A549 (cell line): ENCODE measurements at regions not wholly inside any gene's neighbourhood (a gene's known extent, or its start where the extent isn't known, plus 50 kb on each side); places are given as distances from the start of the nearest gene placed in this dataset.

Experiments
- CTCF ChIP-seq: fragments of >200 bp; sonication (Bioruptor Twin); formaldehyde crosslinking; IDR thresholded peaks from 3 replicates; pipeline ENCODE4 v1.5.1; 2016
- EP300 ChIP-seq, 2 experiments: fragments of >200 bp; sonication (Bioruptor Twin); formaldehyde crosslinking; IDR thresholded peaks; 2 replicates in 1 of 2; 3 replicates in 1 of 2; pipeline ENCODE4 v1.6.1; 2016 to 2017
- ESRRA ChIP-seq: fragments of 150-350 bp; IDR thresholded peaks from 2 replicates; pipeline ENCODE4 v1.6.1; 2014; ENCODE audit warnings: mild to moderate bottlenecking, low read length, borderline replicate concordance
- JUN ChIP-seq, 2 experiments: fragments of >200 bp; sonication (Bioruptor Twin); formaldehyde crosslinking; IDR thresholded peaks; 2 replicates in 1 of 2; 3 replicates in 1 of 2; pipeline ENCODE4 v1.6.1; 2016 to 2017
- MAX ChIP-seq: IDR thresholded peaks from 2 replicates; pipeline ENCODE4 v1.6.1; 2012
- MAZ ChIP-seq: fragments of 150-350 bp; IDR thresholded peaks from 2 replicates; pipeline ENCODE4 v1.6.1; 2014; ENCODE audit warnings: antibody characterized with exemption, low read depth, low read length, borderline replicate concordance
- MYC ChIP-seq: IDR thresholded peaks from 2 replicates; pipeline ENCODE4 v1.6.1; 2012; ENCODE audit warnings: mild to moderate bottlenecking, inconsistent platforms, low read length, improper control_type of control experiment, borderline replicate concordance
- PHF8 ChIP-seq: fragments of 200-600 bp; sonication (generic); IDR thresholded peaks from 2 replicates; pipeline ENCODE4 v1.6.1; 2016; ENCODE audit warnings: low read depth, mild to moderate bottlenecking, antibody characterized with exemption, moderate library complexity, borderline replicate concordance
- POLR2A ChIP-seq: IDR thresholded peaks from 2 replicates; pipeline ENCODE4 v1.6.1; 2012; ENCODE audit warnings: mild to moderate bottlenecking, low read length
- POLR2AphosphoS2 ChIP-seq: conservative IDR thresholded peaks from 2 replicates; pipeline ENCODE4 v1.6.1; 2012; ENCODE audit warnings: low read length, improper control_type of control experiment, inconsistent platforms
- RAD21 ChIP-seq, 2 experiments: fragments of >200 bp in 1 of 2; sonication (Bioruptor Twin) in 1 of 2; formaldehyde crosslinking in 1 of 2; IDR thresholded peaks in 1 of 2; conservative IDR thresholded peaks in 1 of 2; 2 replicates in 1 of 2; 3 replicates in 1 of 2; pipeline ENCODE4 v1.6.1; 2012 to 2018; ENCODE audit warnings: inconsistent platforms in 1 of 2
- RNF2 ChIP-seq: fragments of 200-600 bp; sonication (generic); IDR thresholded peaks from 2 replicates; pipeline ENCODE4 v1.6.1; 2016; ENCODE audit warnings: low read depth, mild to moderate bottlenecking, antibody characterized with exemption, moderate library complexity, borderline replicate concordance
- SMC3 ChIP-seq: fragments of >200 bp; sonication (Bioruptor Twin); formaldehyde crosslinking; IDR thresholded peaks from 3 replicates; pipeline ENCODE4 v1.6.1; 2018; ENCODE audit warnings: inconsistent platforms
- ZNF302 ChIP-seq: fragments of 250-450 bp; sonication (Bioruptor Pico); IDR thresholded peaks from 2 replicates; pipeline ENCODE4 v1.9.0; 2021; ENCODE audit warnings: inconsistent platforms, mild to moderate bottlenecking, moderate library complexity

- TF ChIP-seq CTCF (no peak), MAX (no peak), MAZ (no peak), ZNF302 (CRISPR knock-in tag) (no peak), ESRRA (no peak), RNF2 (no peak), SMC3 (no peak), RAD21 (conservative IDR thresholded peaks at IDR 0.05 in 1 of 2, IDR thresholded peaks at IDR 0.05 in 1 of 2) (no peak), POLR2A (no peak), PHF8 (no peak), POLR2AphosphoS2 (no peak), JUN (IDR thresholded peaks at IDR 0.05) (no peak), EP300 (IDR thresholded peaks at IDR 0.05) (no peak), MYC (no peak)
Measured at GRCh38 chr12:89760783-89761182, 52.1 kb upstream of the ATP2B1 start.
